Dedifferentiated amniotic fluid mesenchymal stem cell (primary cell): ENCODE measurements at regions not wholly inside any gene's neighbourhood (a gene's known extent, or its start where the extent isn't known, plus 50 kb on each side); places are given as distances from the start of the nearest gene placed in this dataset.
"Not testable (repeated sequence)": the region's sequence is repeated elsewhere in the genome, so short reads cannot be mapped to it uniquely, and the experiment has no call there.

ENCODE experiments used
- DNase-seq: peaks from one replicate; pipeline ENCODE4 v3.0.0-alpha.2; 2016; ENCODE audit errors: extremely low spot score

- DNase-seq, result no peak
Observed at GRCh38 chr22:49415151-49415951, 412.3 kb downstream of the BRD1 start.

GRCh38 chr22:49413551-49413950, 414.1 kb downstream of the BRD1 start:
- no peak for DNase-seq

GRCh38 chr22:49413146-49413545, 414.5 kb downstream of the BRD1 start:
- DNase-seq, result no peak

GRCh38 chr22:49412236-49412635, 415.4 kb downstream of the BRD1 start:
- no peak for DNase-seq

GRCh38 chr22:49411236-49411635, 416.4 kb downstream of the BRD1 start:
- DNase-seq, result no peak

GRCh38 chr22:49408102-49408836, 419.4 kb downstream of the BRD1 start:
- DNase-seq, result no peak

GRCh38 chr22:49406879-49407587, 420.6 kb downstream of the BRD1 start:
- DNase-seq, result no peak

- DNase-seq, result no peak
Observed at GRCh38 chr22:49406047-49406650, 421.5 kb downstream of the BRD1 start.

GRCh38 chr22:49405590-49405989, 422.1 kb downstream of the BRD1 start:
- DNase-seq, result no peak

- DNase-seq, result no peak
Observed at GRCh38 chr22:49404576-49405241, 423.0 kb downstream of the BRD1 start.

GRCh38 chr22:49404020-49404419, 423.7 kb downstream of the BRD1 start:
- DNase-seq, result no peak

GRCh38 chr22:49403102-49403501, 424.6 kb downstream of the BRD1 start:
- no peak for DNase-seq

- no peak for DNase-seq
Observed at GRCh38 chr22:49402169-49402568, 425.5 kb downstream of the BRD1 start.

GRCh38 chr22:49400941-49401598, 426.6 kb downstream of the BRD1 start:
- no peak for DNase-seq

GRCh38 chr22:49400136-49400940, 427.3 kb downstream of the BRD1 start:
- no peak for DNase-seq

- DNase-seq, result no peak
Observed at GRCh38 chr22:49398646-49399045, 429.0 kb downstream of the BRD1 start.

- no peak for DNase-seq
Observed at GRCh38 chr22:49398115-49398514, 429.6 kb downstream of the BRD1 start.

- DNase-seq, result no peak
Observed at GRCh38 chr22:49396817-49397216, 430.9 kb downstream of the BRD1 start.

- no peak for DNase-seq
Observed at GRCh38 chr22:49395617-49396016, 432.1 kb downstream of the BRD1 start.

GRCh38 chr22:49395062-49395461, 432.6 kb downstream of the BRD1 start:
- DNase-seq, result not testable (repeated sequence)
